HFF-Myc (cell line): ENCODE measurements at regions not wholly inside any gene's neighbourhood (a gene's known extent, or its start where the extent isn't known, plus 50 kb on each side); places are given as distances from the start of the nearest gene placed in this dataset.

Experiments
- DNase-seq: peaks from one replicate; pipeline ENCODE4 v3.0.0-alpha.2; 2011; ENCODE audit warnings: low read depth; ENCODE audit errors: extremely low read depth
- H3K4me3 ChIP-seq: replicated peaks from 2 replicates; pipeline ENCODE4 v1.5.1; 2011; ENCODE audit warnings: low read depth, mild to moderate bottlenecking, control low read depth, low read length
- TF ChIP-seq, protein P1 (sequence below): IDR thresholded peaks from 2 replicates; pipeline ENCODE4 v1.5.1; 2012; ENCODE audit warnings: mild to moderate bottlenecking, low read depth, low read length, control low read depth; ENCODE audit errors: missing control alignments

DNA sequence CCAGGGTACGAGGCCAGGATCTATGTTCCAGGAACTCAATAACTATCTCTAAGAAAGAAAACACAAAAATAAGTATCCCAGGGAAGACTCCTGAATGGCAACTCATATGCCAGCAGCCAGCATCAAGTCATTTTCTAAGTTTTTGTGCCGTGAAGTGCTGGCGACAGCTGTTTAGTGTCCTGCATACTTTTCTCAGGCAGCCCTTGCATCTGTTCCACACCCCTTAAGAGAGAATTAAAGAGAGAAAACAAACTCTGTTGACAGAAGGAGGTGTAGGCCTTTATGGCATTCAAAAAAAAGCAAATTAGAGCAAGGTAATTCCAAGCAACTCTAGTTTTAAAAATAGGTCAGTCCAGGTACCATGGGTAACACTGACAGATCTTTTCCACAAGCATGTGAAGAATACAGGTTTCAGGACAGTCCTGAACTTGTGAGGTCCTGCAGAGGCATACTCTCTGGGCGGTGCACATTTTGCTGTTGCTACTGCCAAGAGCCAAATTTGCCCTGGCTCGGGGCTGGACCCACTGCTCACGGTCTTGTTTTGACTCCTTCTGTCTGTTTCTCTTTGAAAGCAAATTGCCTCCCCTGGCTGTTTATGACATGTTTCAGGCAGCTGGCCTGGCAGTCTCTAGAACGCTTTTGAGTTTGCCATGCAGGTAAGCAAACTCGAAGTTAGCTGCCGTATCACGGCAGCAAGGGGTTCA lies 252.1 kb upstream of the ADAMTS9 start:
- TF ChIP-seq, protein P1, sequence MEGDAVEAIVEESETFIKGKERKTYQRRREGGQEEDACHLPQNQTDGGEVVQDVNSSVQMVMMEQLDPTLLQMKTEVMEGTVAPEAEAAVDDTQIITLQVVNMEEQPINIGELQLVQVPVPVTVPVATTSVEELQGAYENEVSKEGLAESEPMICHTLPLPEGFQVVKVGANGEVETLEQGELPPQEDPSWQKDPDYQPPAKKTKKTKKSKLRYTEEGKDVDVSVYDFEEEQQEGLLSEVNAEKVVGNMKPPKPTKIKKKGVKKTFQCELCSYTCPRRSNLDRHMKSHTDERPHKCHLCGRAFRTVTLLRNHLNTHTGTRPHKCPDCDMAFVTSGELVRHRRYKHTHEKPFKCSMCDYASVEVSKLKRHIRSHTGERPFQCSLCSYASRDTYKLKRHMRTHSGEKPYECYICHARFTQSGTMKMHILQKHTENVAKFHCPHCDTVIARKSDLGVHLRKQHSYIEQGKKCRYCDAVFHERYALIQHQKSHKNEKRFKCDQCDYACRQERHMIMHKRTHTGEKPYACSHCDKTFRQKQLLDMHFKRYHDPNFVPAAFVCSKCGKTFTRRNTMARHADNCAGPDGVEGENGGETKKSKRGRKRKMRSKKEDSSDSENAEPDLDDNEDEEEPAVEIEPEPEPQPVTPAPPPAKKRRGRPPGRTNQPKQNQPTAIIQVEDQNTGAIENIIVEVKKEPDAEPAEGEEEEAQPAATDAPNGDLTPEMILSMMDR: no peak
- H3K4me3 ChIP-seq: no peak overlapping the region
- no peak for DNase-seq

GRCh38 chr3:64939309-64939708 lies 251.5 kb upstream of the ADAMTS9 start:
- no peak overlapping the region for H3K4me3 ChIP-seq
- DNase-seq: no peak
- TF ChIP-seq, protein P1: no peak

GRCh38 chr3:64936556-64936955 lies 248.8 kb upstream of the ADAMTS9 start:
- TF ChIP-seq, protein P1: no peak
- no peak overlapping the region for H3K4me3 ChIP-seq

DNA sequence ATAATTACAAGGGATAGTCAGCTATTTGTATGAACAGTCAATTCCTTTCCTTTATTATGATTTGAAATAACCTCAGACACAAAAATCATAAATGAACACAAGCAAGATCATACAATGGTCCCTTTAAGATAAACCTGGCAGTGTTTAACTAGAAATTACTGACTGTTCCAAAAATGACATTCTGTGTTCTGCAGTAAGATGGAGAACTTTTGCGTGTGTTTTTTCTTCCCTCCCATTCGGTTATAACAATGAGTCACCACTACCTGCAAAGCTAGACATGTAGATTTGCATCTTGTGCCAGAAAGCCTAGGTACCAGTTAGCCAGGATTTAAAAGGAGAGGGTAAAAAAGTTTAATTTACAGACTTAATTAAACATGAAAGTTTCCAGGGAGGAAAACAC lies 248.2 kb upstream of the ADAMTS9 start:
- TF ChIP-seq, protein P1: no peak
- no peak for DNase-seq
- H3K4me3 ChIP-seq: no peak overlapping the region

More at GRCh38 chr3:64936556-64936955, 248.8 kb upstream of the ADAMTS9 start:
- no peak for DNase-seq

GRCh38 chr3:64932666-64933342 lies 245.0 kb upstream of the ADAMTS9 start:
- no peak overlapping the region for H3K4me3 ChIP-seq
- DNase-seq: no peak

GRCh38 chr3:64932016-64932518 lies 244.3 kb upstream of the ADAMTS9 start:
- TF ChIP-seq, protein P1: no peak
- no peak for DNase-seq
- H3K4me3 ChIP-seq: no peak overlapping the region

More at GRCh38 chr3:64932666-64933342, 245.0 kb upstream of the ADAMTS9 start:
- TF ChIP-seq, protein P1: no peak
